ENCODE measurements at regions not wholly inside any gene's neighbourhood (a gene's known extent, or its start where the extent isn't known, plus 50 kb on each side); places are given as distances from the start of the nearest gene placed in this dataset.

DNA sequence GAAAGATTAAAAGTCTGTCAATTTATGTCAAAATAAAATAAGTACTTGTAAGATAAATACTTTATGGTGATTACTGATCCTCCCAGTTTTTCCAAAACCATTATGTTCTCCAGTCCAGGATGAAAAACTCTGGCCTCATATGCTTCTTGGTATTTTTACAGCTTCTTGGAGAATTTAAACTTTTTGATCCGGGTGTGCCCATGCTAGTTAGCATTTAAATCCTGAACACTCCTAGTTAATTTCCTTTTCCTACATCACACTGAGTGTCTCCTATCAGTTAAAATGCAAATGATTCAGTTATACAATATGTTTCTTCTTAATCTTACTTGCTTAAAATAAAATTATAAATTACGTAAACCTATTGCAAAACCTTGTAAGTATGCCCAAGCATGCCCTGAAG lies 499.9 kb upstream of the SLITRK6 start:
- TF ChIP-seq, protein P1, sequence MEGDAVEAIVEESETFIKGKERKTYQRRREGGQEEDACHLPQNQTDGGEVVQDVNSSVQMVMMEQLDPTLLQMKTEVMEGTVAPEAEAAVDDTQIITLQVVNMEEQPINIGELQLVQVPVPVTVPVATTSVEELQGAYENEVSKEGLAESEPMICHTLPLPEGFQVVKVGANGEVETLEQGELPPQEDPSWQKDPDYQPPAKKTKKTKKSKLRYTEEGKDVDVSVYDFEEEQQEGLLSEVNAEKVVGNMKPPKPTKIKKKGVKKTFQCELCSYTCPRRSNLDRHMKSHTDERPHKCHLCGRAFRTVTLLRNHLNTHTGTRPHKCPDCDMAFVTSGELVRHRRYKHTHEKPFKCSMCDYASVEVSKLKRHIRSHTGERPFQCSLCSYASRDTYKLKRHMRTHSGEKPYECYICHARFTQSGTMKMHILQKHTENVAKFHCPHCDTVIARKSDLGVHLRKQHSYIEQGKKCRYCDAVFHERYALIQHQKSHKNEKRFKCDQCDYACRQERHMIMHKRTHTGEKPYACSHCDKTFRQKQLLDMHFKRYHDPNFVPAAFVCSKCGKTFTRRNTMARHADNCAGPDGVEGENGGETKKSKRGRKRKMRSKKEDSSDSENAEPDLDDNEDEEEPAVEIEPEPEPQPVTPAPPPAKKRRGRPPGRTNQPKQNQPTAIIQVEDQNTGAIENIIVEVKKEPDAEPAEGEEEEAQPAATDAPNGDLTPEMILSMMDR (IDR thresholded peaks at IDR 0.05), result no peak
- WGBS, 2 donors, result 85% methylated on average over 2 of the region's 2 CpGs

DNA sequence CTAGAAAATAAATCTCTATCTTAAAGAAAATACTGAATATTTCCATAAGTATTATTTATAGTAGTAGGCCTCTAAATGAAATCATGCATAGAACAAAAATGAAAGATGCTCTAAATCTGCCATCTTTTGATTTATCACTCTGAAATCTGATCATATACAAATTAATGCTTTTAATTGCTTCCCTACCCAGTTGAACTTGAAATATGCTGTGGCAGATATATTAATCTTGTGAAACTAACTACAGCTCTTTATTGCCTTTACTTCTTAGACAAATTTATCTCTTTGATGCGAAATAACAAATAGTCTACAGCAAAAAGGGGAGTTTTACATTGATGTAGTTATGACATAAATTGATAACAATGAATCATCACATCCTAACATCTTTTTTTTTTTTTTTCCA lies 510.7 kb upstream of the SLITRK6 start:
- Histone ChIP-seq H3K36me3 (no peaks in the 10 kb centered on the region), H3K9me3 (peaks cover 0 to 7% (median 0%) of the 10 kb centered on the region in 11 donors), H3K4me3 (no peak overlapping the region), H3K27me3 (no peaks in the 10 kb centered on the region), H3K4me1 (no peaks in the 10 kb centered on the region), H3K27ac (no peak overlapping the region)
- 82 to 86% methylated on average over 1 of the region's 1 CpG for WGBS, 2 donors
- TF ChIP-seq, protein P1 (IDR thresholded peaks at IDR 0.05), result no peak
- DNase-seq (no peak), ATAC-seq (no peak)
- intact Hi-C loops (cut with DNase I), result no loop called here

More for the DNA sequence above, 499.9 kb upstream of the SLITRK6 start:
- Histone ChIP-seq H3K36me3 (no peaks in the 10 kb centered on the region), H3K4me1 (no peaks in the 10 kb centered on the region), H3K4me3 (no peak overlapping the region), H3K27me3 (no peaks in the 10 kb centered on the region), H3K9me3 (no peaks in the 10 kb centered on the region), H3K27ac (no peak overlapping the region)
- no peak for DNase-seq
- intact Hi-C loops (cut with DNase I), result no loop called here
- no peak for ATAC-seq

DNA sequence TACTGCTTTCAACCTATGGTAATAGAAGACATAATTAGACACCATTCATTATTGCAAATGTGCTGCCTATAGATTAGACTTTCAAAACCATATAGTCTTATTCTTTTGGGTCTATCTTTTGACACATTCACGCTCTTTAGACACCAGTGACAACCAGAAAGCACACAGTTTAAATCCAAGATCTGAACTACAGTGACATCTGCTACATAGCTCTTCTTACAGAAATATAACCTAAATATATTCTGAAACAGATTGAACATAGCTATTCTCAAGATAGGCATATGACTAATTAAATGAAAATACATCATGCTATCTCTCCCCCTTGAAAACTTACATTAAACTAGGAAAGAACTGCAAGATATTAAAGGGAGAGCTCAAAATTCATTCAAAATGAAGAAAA lies 514.2 kb upstream of the SLITRK6 start:
- H3K4me3 ChIP-seq, result no peak overlapping the region
- 76 to 84% methylated on average over 1 of the region's 1 CpG for WGBS, 2 donors
- ATAC-seq (no peak), DNase-seq (no peak)
- no peaks in the 10 kb centered on the region for H3K36me3 ChIP-seq
- intact Hi-C loops (cut with DNase I), result no loop called here
- H3K27ac ChIP-seq, result no peak overlapping the region
- H3K4me1 ChIP-seq, result no peaks in the 10 kb centered on the region
- H3K9me3 ChIP-seq, result peaks cover 0 to 11% (median 0%) of the 10 kb centered on the region in 11 donors
- TF ChIP-seq, protein P1 (IDR thresholded peaks at IDR 0.05), result no peak
- H3K27me3 ChIP-seq, result no peaks in the 10 kb centered on the region

DNA sequence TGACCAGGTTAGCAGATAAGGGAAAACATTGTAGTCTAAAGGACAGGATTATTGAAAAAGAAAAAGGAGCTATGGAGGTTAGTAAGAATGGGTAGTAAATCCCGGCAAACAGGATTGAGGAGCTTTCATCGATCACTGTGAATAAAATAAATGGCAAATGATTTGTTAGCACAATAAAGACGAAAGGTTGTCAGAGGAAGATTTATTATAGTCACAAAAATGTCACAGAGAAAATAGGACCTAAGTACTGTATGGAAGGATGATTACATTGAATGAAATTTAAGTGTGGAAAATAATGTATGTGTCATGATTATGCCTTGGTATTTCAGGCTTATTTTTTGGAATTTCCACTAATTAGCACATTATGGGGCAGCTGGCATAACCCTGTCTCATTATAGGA lies 519.2 kb upstream of the SLITRK6 start:
- DNase-seq (no peak), ATAC-seq (no peak)
- Histone ChIP-seq H3K4me3 (no peak overlapping the region), H3K27ac (no peak overlapping the region), H3K36me3 (no peaks in the 10 kb centered on the region), H3K4me1 (no peaks in the 10 kb centered on the region), H3K9me3 (peaks cover 0 to 23% (median 0%) of the 10 kb centered on the region in 11 donors), H3K27me3 (no peaks in the 10 kb centered on the region)
- TF ChIP-seq, protein P1 (IDR thresholded peaks at IDR 0.05), result no peak
- intact Hi-C loops (cut with DNase I), result no loop called here
- WGBS, 2 donors, result 87 to 89% methylated on average over 3 of the region's 3 CpGs
